ENCODE measurements at regions not wholly inside any gene's neighbourhood (a gene's known extent, or its start where the extent isn't known, plus 50 kb on each side); places are given as distances from the start of the nearest gene placed in this dataset.

- no peak for TF ChIP-seq CTCF (IDR thresholded peaks at IDR 0.05)
- TF ChIP-seq POLR2A (IDR thresholded peaks at IDR 0.05), result no peak
Observed at GRCh38 chr2:4866198-4866597, 826.0 kb upstream of the SOX11 start.
